GM21381 (cell line): ENCODE measurements at regions not wholly inside any gene's neighbourhood (a gene's known extent, or its start where the extent isn't known, plus 50 kb on each side); places are given as distances from the start of the nearest gene placed in this dataset.

Source experiments
- ATAC-seq: cut with Tn5 transposase; IDR thresholded peaks from one replicate; pipeline ENCODE4 v1.9.1; 2021; ENCODE audit warnings: mild to moderate bottlenecking, moderate library complexity; ENCODE audit not compliant: unreplicated experiment

DNA sequence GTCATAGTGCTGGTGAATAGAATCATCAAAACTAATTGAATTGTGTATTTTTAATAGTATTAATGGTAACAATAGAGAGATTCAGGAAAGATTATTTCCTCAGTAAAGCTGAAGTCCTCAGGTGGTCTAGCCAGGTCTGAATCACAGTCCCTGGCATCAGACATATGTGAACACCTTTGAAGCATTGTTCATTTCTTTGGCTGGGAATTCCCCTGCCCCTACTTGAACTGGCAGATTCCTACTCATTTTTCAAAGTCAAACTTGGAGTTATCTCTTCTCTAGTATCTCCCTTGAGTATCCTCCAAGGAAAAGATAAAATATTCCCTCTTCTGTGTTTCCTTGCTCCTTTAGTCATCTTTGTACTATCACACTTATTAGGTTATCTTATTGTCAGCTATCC is 759.8 kb downstream of the ADGRL2 start:
- ATAC-seq = no peak

DNA sequence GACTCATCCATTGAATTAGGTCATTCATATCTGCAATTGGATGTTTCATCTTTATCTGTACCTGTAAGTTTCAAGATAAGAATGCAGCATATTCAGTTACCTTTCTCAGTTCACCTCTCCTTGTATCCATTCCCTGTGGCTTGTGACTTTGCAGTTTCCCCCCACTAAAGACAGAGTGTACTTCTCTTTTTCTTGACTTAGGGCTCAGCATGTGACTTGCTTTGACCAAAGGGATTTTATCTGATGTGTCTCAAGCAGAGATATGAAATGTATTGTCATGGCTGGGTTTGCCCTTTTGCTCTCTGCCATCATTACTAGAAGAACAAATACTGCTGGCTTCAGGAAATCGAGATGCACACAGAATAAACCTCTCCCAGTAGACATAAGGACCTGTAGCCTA is 754.8 kb downstream of the ADGRL2 start:
- ATAC-seq = no peak

DNA sequence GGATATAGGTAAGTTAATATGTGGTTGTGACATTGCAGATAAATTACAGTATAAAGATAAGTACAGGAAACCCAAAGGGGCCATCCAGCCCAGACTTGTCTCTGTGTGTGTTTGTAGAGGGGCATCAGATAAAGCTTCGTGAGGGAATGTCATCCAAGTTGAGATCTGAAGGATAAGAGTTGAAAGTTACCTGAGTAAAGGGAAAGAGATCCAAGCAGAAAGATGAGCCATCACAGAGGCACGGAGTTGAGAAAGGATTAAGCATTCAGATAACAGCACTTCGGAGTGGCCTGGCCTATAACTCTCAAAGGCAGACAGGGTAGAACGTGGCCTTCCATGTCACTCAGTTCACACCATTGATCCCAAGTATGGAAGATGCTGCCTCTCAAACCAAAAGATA is 749.1 kb downstream of the ADGRL2 start:
- ATAC-seq = no peak

DNA sequence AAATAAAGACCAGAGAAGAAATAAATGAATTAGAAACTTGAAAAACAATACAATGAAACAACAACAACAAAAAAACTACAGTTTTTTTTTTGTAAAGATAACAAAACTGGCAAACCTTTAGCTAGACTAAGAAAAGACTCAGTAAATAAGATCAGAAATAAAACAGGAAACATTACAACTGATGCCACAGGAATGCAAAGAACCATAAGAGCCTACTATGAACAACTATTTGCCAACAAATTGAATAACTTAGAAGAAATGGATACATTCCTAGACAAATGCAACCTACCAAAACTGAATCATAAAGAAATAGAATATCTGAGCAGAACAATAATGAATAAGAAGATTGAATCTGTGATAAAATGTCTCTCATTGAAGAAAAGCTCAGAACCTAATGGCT is 742.0 kb downstream of the ADGRL2 start:
- no peak for ATAC-seq

DNA sequence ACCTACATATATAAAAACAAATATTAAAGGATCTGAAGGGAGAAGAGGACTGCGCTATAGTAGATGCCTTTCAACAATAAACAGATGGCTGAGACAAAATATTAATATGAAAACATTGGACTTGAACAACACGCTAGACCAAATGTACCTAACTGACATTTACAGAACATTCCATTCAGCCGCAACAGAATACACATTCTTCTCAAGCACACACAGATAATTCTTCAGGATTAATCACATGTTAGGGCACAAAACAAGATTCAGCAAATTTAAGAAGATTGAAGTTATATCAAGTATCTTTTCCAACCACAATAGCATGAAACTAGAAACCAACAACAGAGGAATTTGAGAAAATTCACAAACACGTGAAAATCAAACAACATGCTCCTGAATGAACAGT is 741.4 kb downstream of the ADGRL2 start:
- no peak for ATAC-seq

DNA sequence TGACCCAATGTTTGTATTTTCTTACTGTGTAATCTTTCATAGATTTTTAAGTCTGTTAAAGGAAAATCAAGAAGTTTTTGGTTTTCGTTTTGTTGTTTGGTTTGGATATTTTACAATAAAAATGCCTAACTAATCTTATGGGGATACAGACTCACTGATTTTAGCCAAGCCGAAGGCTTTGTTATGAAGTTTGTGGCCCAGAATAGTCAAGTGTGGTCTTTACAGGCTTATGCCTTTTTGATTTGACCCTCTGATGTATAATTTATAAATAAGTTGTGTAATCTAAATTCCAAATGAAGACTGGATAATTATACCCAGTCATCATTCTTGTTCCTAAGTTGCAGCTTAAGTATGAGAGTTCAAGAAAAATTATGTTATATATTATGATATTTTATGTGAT is 739.3 kb downstream of the ADGRL2 start:
- no peak for ATAC-seq

DNA sequence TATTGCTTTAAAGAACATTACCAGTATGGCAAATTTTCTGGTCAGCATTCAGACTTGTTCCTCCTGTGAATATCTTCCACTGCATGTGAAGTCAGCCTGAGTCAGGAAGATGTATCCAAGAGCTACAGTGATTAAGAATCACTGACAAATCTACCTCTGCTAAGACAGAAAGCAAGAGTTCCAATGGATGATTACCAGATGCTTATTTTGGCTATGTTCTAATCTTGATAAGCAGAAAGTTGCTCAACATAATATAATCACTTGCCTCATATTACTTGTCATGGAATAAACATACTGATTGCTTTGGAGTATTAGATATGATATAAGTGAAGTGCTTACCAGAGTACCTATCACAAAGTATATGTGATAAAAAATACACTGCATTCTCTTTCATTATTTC is 738.1 kb downstream of the ADGRL2 start:
- ATAC-seq = no peak

DNA sequence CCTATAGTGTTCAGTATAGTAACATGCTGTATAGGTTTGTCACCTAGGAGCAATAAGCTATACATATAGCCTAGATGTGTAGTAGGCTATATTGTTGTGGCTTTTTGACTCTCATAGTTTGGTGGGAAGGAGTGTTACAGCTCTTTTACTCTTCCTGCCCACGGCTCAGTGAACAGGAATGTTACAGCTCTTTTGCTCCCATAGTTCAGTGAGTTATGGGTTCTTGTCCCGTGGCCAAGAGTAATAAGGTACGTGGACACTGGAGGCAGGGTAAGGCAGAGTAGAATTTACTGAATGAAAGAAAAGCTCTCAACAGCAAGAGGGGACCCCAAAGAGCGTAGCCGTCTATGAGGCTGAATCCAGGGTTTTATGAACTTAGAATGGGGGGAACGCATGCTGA is 734.3 kb downstream of the ADGRL2 start:
- ATAC-seq = no peak

DNA sequence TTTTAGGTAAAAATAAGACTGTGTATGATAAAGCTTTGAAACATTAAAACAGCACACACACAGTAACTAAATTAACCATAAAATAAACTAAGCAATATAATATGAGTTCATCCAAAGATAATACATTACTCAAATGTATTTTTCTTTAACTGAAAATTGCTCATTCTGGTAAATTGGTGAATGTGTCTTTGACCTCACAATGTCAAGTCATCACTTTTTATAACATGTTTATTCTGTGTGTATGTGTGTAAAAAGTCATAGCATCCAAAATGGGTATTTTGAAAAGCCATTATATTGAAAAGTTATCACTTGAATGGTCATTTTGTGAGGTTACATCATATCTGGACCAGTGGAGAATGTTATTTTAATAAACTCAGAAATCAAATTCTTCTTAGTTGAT is 724.6 kb downstream of the ADGRL2 start:
- no peak for ATAC-seq

DNA sequence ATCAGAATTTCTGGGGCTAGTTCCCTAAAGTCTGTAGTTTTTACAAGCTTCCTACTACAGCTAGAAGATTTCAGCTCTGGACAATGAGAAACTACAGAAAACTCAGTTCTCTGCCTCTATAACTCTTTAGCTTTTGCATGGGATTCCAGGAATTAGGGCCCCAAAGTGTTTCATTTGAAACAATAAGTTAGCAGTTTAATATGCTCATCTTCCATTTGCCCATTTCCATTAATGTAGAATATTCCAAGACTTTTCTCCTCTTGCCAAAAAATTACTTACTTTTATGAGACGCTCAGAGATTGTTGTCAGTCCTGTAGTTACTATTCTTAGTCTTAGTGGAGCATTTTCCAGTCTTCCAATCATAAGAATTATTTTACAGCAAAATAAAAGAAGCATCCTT is 719.9 kb downstream of the ADGRL2 start:
- no peak for ATAC-seq

DNA sequence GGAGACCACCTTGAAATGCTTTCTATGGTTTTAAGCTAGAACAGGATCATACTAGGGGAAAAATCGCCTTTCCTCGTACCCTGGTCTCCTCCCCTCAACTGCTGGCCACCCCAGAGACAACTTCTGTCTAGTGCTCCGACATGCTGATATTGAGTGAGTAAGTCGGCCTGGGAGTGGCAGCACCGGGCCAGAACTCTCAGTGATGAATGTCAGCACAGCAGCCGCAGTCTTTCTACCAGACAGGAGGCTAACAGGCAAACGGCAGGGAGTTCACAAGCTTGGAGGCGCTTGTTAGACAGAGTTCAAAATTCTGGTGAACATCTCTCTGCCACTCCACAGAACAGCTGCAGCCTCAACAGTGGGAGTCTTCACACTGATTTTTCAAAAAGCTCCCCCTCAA is 716.9 kb downstream of the ADGRL2 start:
- ATAC-seq = no peak

DNA sequence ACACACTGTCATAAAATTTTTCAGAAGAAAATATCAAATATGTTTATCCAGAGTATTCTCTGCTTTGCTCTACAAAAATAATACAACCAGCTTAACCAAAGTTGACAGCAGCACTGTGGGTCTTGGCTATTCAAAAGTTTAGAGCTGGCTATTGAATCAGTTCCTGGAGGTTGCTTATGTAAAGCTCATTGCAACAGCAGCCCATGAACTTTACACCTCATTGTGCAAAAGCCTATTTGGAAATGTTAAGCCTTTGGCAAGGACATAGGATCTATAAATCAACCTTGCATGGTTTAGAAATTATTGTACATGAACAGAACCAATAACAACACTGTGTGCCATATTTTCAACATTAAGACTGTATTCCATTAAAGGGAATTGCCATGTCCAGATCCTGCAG is 714.9 kb downstream of the ADGRL2 start:
- ATAC-seq = no peak

DNA sequence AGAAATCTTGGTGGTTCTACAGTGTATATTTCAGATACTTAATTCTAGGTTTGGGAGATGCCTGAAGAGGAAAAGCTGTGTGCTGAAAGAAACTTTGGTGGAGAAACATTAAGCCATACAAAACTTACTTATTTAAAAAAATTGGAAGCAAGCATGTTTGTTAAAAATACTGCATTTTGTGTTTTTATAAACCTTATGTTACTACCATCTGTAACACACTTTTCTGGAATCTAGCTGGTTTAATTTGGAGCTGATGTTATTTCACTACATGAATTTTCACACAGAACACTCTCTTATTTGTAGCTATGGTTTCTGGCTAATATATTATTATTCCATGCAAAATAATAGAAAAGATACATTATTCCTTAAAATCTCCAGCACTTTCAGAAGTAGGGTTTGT is 710.7 kb downstream of the ADGRL2 start:
- ATAC-seq = no peak

DNA sequence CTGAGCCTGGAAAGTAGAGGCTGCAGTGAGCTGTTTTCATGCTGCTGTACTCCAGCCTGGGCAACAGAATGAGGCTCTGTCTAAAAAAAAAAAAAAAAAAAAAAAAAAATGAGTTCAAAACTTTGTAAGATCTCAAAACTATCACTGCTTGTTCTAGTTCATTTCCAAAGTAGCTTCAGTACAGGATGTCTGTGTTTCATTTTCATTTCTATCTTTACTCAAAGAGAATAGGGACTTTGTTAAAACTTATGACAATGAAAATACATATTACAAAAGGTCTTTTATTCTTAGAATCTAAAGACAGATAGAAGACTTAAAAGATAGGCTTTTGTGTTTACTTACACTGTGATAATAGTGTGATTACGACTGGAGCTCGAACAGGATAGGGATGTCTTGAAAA is 709.7 kb downstream of the ADGRL2 start:
- no peak for ATAC-seq

DNA sequence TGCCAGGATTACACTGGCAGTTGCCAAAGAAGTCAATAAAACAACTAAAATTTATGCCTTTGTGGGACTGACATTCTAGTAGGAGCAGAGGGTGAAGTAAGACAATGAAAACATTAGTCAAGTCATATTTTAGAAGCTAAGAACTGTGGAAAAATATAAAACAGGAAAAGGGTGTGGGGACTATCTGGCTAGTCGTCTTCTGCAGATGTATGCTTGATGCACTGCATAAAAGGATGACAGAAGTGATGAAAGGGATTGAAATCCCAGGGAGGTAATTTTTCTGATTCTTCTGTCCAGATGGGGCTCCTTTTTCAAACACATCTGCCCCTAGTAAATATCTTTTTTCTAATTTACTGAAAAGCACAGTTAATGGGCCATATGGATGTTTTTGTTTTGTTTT is 706.3 kb downstream of the ADGRL2 start:
- ATAC-seq = no peak

DNA sequence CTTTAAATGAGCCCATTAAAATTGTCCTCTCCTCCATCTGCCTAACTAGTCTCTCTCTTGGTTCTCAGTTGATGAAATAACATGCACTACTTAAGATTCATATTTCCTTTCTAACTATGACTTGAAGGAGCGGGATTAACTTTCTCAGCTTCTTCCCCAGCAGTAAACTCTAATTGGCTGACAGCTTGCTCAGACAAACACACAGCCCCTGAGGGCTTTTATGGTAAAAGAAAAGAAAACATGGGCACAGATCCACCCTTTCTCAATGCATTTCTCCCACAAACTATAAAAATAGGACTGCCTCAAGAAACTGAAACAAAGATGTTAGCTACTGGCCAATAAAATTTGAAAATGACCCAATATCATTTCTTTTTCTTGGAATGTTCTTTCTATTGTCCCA is 703.1 kb downstream of the ADGRL2 start:
- ATAC-seq = no peak

DNA sequence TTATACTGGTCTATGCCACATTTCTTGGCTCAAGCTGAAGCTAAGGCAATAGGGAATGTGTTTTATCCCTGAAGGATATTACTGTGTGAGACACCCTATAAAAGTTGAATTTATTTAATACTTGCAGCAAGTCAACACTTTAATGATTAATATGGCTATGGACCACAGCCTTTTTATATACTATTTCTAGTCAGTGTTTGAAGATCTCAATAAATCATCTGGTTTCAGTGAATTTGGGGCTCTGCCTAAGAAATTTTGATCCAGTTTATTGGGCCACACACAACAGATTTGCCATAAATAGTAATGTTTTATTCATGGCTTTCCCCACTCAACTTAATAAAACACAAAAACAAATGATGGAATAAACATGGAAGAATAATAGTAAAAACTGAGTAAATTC is 698.3 kb downstream of the ADGRL2 start:
- no peak for ATAC-seq

DNA sequence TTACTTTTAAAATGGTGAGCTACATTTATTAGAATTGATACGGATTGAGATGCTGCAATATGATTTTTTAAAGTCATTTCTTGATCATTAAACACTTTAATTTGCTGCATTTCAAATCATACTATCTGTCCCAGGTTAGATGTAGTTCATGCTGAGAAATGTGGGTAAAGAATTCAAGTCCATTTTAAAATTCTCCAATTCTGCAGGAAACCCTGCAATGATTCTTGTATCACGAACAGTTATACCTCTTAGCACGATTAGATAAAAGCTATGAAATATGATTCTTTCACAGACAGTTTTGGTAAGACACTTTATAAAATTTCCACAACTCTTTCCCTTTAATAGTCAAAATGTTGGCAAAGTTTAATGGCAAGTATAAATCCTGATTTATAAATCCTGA is 693.4 kb downstream of the ADGRL2 start:
- ATAC-seq = no peak

DNA sequence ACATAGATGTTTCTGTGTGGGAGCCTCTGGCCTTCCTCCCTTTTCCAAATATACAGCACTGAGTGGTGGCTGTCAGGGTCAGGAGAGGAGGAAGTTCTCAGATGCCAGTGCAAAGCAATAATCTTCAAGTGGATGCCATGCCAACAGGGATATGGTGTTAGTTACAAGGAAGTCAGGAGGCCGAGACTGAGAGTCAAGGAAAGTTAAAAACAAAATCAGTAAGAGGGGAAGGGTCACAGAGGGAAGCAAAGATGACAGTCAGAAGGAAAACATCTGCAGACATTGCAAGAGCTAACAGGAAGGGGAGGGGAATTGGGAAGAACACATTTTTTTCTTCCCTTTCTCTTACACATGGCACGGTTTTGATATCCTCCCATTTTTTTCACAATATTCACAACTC is 691.4 kb downstream of the ADGRL2 start:
- ATAC-seq = no peak

DNA sequence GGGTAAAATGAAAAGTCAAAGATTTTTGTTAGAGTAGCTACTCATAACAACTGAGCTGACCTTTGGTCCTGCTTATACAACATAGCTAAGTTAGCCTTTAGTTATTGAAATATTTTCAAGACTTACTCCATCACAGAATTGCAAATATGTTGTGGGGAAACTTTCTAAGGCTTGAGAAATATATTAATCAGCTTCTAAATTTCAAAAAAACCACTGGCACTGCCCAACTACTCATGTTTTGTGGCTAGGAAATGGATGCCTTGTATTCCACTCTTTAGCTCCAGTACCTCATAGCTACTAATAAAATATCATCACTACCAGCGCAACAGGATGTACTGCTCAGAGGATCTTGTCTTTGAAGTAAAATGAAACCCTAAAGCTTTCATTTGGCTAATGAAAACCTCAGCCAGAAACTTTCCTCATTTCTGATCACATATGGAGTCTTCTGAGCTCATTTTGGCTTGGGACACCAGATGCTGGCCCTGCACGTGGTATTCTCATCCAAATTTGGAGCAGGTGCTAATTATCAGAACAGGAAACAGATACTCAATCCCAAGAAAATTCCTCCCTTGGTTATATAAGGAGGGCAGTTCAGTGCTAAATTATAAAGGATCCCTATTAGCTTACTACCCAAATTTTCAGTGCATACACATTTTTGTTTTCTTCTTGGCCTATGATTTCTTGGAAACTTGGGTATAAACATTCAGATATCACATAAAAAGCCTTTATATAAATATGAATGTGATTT is 690.7 kb downstream of the ADGRL2 start:
- ATAC-seq = no peak

DNA sequence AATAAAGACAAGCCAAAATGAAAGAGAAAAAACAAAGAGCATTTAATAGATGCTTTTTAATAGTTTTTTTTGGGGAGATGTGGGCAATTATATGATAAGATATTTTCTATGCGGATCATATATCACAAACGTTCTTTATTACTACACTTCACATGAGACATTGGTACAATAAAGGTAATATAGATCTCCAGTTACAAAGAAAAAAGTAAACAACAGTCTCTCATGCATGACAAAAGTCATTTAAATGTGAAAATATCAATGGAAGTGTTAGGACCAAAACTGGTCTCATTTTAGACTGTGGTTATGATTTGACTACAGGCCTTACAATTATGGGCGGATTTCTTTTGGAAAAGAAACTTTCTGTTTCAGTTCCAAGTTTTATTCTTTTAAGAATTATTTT is 687.0 kb downstream of the ADGRL2 start:
- ATAC-seq = no peak

DNA sequence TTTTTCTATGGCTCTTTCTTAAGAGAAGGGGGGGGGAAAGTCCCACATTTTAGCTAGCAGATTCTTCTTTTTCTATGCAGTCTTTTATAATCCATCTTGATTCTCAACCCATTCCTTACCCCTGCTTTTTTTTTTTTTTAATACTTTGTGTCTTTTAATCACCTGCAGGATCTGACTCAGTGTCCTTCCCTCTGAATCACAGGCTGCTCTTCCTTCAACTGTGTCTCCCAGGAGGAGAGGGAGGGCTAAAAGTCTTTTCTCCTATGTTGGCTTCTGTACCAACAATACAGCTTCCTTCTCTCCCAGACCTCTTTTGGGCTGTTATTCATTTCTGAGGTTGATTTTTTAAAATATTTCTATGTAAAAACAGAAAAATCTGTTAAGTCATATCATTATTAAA is 686.2 kb downstream of the ADGRL2 start:
- ATAC-seq = no peak

DNA sequence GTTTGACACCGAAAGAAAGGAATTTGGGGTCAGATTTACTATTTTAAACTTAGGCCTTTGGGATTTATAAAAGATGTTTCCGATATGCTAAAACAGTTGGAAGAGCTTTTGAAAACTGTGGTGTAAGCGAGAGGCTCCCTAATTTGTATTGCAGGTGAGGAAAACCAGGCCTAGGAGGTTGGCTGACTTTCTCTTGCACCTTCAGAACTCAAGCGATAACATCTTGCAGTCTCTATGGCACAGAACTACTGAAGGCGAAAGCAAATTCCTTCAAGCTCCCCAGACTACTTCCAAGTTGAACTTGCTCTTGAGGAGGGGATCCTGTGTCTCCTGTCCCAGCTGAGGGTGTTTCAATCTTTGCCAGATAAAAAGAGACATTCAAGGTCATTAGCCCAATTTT is 685.7 kb downstream of the ADGRL2 start:
- no peak for ATAC-seq
